ENCODE measurements at regions not wholly inside any gene's neighbourhood (a gene's known extent, or its start where the extent isn't known, plus 50 kb on each side); places are given as distances from the start of the nearest gene placed in this dataset.

DNA sequence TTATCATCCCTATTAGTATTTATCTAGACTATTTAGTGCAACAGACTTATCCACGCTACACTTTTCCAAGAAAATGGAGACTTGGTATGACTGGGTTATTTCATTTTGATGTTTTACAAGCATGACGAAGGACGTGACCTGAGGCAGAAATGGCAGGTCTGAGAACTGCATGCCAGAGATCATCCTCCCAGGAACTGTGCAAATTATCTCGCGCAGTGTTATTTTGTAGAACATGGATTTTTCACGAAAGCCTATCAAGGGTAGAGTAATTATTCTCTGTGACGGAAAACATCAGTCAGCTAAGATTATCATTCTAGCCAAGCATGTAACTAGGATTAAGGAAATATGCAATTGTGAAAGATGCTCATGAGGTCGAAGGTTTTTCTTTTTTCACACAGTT is 361.5 kb upstream of the AJAP1 start:
- Histone ChIP-seq H3K4me1 (ENCODE audit: low read length) (no peaks in the 10 kb centered on the region), H3K27me3 (ENCODE audit: low read depth, low read length) (peaks cover 2% of the 10 kb centered on the region; the same call in 1 of the 2 replicates), H3K79me2 (ENCODE audit: low read length) (no peaks in the 10 kb centered on the region), H3K9ac (ENCODE audit: low read length) (no peak overlapping the region), H3K36me3 (replicated peaks; ENCODE audit: low read depth, low read length) (no peaks in the 10 kb centered on the region), H3K9me3 (ENCODE audit: insufficient read depth, low read length) (no peaks in the 10 kb centered on the region; the same call in 1 of the 2 replicates), H3K4me2 (ENCODE audit: low read length) (no peak overlapping the region), H3K4me3 (ENCODE audit: low read length) (no peak overlapping the region), H3K27ac (ENCODE audit: low read length) (no peak overlapping the region), H4K20me1 (ENCODE audit: insufficient read depth, low read length) (no peaks in the 10 kb centered on the region), H2AFZ (ENCODE audit: low read depth, low read length) (no peak overlapping the region)
- TF ChIP-seq, protein P1, sequence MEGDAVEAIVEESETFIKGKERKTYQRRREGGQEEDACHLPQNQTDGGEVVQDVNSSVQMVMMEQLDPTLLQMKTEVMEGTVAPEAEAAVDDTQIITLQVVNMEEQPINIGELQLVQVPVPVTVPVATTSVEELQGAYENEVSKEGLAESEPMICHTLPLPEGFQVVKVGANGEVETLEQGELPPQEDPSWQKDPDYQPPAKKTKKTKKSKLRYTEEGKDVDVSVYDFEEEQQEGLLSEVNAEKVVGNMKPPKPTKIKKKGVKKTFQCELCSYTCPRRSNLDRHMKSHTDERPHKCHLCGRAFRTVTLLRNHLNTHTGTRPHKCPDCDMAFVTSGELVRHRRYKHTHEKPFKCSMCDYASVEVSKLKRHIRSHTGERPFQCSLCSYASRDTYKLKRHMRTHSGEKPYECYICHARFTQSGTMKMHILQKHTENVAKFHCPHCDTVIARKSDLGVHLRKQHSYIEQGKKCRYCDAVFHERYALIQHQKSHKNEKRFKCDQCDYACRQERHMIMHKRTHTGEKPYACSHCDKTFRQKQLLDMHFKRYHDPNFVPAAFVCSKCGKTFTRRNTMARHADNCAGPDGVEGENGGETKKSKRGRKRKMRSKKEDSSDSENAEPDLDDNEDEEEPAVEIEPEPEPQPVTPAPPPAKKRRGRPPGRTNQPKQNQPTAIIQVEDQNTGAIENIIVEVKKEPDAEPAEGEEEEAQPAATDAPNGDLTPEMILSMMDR (IDR thresholded peaks at IDR 0.05; ENCODE audit: low read depth, low read length): no peak
- TF ChIP-seq EZH2phosphoT487 (IDR thresholded peaks at IDR 0.05; ENCODE audit: low read depth): no peak

DNA sequence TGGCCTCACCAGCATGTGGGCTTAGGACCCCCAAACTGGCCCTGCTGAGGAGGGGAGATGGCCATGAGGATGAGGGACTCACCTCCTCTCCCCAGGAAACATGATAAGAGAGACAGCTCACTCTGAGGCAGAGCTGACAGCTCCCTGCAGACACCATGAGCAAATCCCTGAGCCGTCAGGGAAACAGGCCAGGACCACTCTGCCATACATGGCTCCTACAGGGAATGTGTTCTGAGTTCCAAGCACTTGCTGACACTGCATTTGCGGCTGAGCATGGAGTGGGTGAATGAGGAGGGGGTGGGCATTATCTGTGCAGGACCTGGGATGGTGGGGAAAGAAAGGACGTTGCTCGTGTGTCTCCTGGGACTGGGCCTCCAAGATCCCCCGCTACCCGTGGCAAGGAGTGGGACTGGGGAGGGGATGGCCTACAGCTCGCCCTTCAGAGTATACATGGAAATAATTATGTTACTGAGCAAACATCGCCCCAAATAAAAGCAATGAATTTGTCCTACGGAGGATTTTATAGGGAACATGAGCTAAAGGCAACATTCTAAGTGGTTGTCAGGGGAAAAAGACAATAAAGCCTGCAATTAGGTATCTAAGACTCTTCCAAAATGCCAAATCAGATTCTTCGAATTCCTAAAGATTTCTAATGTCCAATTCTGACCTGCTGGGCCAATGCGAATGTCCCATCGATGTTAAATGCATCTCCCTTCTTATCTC is 355.9 kb upstream of the AJAP1 start:
- no peak overlapping the region for H3K4me3 ChIP-seq (ENCODE audit: low read length)
- no peak overlapping the region for H3K27ac ChIP-seq (ENCODE audit: low read length)
- H4K20me1 ChIP-seq (ENCODE audit: insufficient read depth, low read length): no peaks in the 10 kb centered on the region
- no peaks in the 10 kb centered on the region for H3K36me3 ChIP-seq (replicated peaks; ENCODE audit: low read depth, low read length)
- no peak overlapping the region for H2AFZ ChIP-seq (ENCODE audit: low read depth, low read length)
- no peak overlapping the region for H3K4me2 ChIP-seq (ENCODE audit: low read length)
- H3K9me3 ChIP-seq (ENCODE audit: insufficient read depth, low read length): no peaks in the 10 kb centered on the region
- H3K79me2 ChIP-seq (ENCODE audit: low read length): no peaks in the 10 kb centered on the region
- H3K27me3 ChIP-seq (ENCODE audit: low read depth, low read length): no peaks in the 10 kb centered on the region
- no peak overlapping the region for H3K9ac ChIP-seq (ENCODE audit: low read length)
- no peaks in the 10 kb centered on the region for H3K4me1 ChIP-seq (ENCODE audit: low read length)
- TF ChIP-seq EZH2phosphoT487 (IDR thresholded peaks at IDR 0.05; ENCODE audit: low read depth): no peak
- TF ChIP-seq, protein P1 (IDR thresholded peaks at IDR 0.05; ENCODE audit: low read depth, low read length): no peak

DNA sequence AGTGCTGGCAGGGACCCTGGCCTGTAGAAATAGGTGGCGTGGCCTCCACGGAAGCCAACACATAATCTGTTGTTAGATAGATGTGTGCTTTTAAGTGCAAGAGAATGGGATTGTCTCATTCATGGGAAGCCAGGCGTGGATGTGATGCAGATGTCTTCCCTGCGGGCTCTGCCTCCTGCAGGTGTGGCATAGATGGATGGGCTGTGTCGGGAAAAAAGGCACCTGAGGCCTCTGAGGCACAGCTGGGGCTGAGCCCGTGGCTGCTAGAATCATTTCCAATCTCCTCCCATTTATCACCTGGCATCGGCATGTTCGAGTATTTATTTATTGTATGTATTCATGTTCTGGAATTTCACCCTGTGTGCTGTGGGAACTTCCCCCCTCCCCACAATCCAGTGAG is 353.4 kb upstream of the AJAP1 start:
- Histone ChIP-seq H3K27me3 (ENCODE audit: low read depth, low read length) (no peaks in the 10 kb centered on the region), H3K4me3 (ENCODE audit: low read length) (no peak overlapping the region), H3K79me2 (ENCODE audit: low read length) (no peaks in the 10 kb centered on the region), H3K9ac (ENCODE audit: low read length) (no peak overlapping the region), H3K4me2 (ENCODE audit: low read length) (no peak overlapping the region), H3K4me1 (ENCODE audit: low read length) (no peaks in the 10 kb centered on the region), H4K20me1 (ENCODE audit: insufficient read depth, low read length) (no peaks in the 10 kb centered on the region), H3K9me3 (ENCODE audit: insufficient read depth, low read length) (no peaks in the 10 kb centered on the region), H3K27ac (ENCODE audit: low read length) (no peak overlapping the region), H2AFZ (ENCODE audit: low read depth, low read length) (no peak overlapping the region), H3K36me3 (replicated peaks; ENCODE audit: low read depth, low read length) (no peaks in the 10 kb centered on the region)
- TF ChIP-seq, protein P1 (IDR thresholded peaks at IDR 0.05; ENCODE audit: low read depth, low read length): no peak
- no peak for TF ChIP-seq EZH2phosphoT487 (IDR thresholded peaks at IDR 0.05; ENCODE audit: low read depth)

DNA sequence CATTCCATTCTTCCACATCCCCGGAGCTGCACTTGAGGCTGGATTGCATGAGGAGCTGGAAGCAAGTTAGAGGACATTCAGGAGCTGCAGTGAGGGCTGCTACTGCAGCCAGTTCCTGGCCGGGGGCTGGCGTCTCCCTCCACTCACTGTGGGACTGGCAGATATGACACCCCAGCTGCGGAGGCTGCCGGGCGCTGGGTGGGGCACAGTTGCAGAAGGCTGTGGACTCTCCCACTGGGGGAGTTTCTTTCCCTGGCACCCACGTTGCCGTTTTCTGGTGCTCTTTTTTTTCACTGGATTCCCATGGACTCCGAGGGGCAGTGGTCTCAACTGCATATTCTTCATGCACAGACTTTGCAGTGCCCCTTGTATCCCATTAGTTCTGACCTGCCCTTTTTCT is 351.1 kb upstream of the AJAP1 start:
- H2AFZ ChIP-seq (ENCODE audit: low read depth, low read length): no peak overlapping the region
- H4K20me1 ChIP-seq (ENCODE audit: insufficient read depth, low read length): no peaks in the 10 kb centered on the region
- no peaks in the 10 kb centered on the region for H3K27me3 ChIP-seq (ENCODE audit: low read depth, low read length)
- H3K36me3 ChIP-seq (replicated peaks; ENCODE audit: low read depth, low read length): no peaks in the 10 kb centered on the region
- H3K4me1 ChIP-seq (ENCODE audit: low read length): no peaks in the 10 kb centered on the region
- no peaks in the 10 kb centered on the region for H3K9me3 ChIP-seq (ENCODE audit: insufficient read depth, low read length)
- no peak overlapping the region for H3K4me3 ChIP-seq (ENCODE audit: low read length)
- no peak overlapping the region for H3K9ac ChIP-seq (ENCODE audit: low read length)
- H3K4me2 ChIP-seq (ENCODE audit: low read length): no peak overlapping the region
- TF ChIP-seq, protein P1 (IDR thresholded peaks at IDR 0.05; ENCODE audit: low read depth, low read length): no peak
- TF ChIP-seq EZH2phosphoT487 (IDR thresholded peaks at IDR 0.05; ENCODE audit: low read depth): no peak
- no peaks in the 10 kb centered on the region for H3K79me2 ChIP-seq (ENCODE audit: low read length)
- H3K27ac ChIP-seq (ENCODE audit: low read length): no peak overlapping the region
